OCI-LY1 (cell line): ENCODE measurements at regions not wholly inside any gene's neighbourhood (a gene's known extent, or its start where the extent isn't known, plus 50 kb on each side); places are given as distances from the start of the nearest gene placed in this dataset.

ENCODE experiments used
- EZH2 ChIP-seq: fragments of 200-600 bp; sonication (generic), shearing (Covaris generic); IDR thresholded peaks from 2 replicates; pipeline ENCODE4 v1.8.0; 2017; ENCODE audit warnings: borderline replicate concordance, mixed run types, mild to moderate bottlenecking, antibody characterized with exemption, low read length, moderate library complexity, mixed read lengths
- TF ChIP-seq, protein P1 (sequence below): fragments of 200-600 bp; sonication (generic), shearing (Covaris generic); IDR thresholded peaks from 2 replicates; pipeline ENCODE4 v1.5.1; 2017; ENCODE audit warnings: mild to moderate bottlenecking, antibody characterized with exemption, low read length, moderate library complexity, mixed read lengths

DNA sequence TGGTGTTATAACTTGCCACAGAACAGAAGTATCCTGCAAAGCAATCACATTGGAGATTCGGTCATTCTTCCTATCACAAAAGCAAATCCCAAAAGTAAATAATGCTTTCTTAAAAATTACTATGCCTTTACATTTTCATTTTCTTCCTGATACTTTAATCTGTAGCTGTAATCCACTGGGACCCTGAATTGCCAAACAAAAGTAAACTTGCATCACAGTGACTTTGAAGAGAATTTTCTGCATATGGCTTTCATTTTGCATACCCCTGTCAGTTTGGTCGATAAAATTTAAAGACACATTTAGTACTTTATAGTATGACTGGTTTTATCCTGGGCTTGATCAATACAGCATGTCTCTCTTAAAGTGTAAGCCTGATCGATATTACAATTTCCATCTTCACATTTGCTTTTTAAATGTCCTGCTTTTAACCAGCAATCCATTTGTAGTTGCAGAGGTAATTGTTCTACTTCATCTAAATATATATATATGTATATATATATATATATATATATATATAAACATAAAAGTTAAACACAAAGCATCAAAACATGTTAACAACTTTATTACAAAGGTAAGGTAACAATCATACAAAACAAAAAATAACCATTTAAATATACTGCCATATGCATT lies 53.7 kb upstream of the PLEKHA5 start:
- TF ChIP-seq, protein P1, sequence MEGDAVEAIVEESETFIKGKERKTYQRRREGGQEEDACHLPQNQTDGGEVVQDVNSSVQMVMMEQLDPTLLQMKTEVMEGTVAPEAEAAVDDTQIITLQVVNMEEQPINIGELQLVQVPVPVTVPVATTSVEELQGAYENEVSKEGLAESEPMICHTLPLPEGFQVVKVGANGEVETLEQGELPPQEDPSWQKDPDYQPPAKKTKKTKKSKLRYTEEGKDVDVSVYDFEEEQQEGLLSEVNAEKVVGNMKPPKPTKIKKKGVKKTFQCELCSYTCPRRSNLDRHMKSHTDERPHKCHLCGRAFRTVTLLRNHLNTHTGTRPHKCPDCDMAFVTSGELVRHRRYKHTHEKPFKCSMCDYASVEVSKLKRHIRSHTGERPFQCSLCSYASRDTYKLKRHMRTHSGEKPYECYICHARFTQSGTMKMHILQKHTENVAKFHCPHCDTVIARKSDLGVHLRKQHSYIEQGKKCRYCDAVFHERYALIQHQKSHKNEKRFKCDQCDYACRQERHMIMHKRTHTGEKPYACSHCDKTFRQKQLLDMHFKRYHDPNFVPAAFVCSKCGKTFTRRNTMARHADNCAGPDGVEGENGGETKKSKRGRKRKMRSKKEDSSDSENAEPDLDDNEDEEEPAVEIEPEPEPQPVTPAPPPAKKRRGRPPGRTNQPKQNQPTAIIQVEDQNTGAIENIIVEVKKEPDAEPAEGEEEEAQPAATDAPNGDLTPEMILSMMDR: no peak
- TF ChIP-seq EZH2: no peak
